ENCODE measurements at regions not wholly inside any gene's neighbourhood (a gene's known extent, or its start where the extent isn't known, plus 50 kb on each side); places are given as distances from the start of the nearest gene placed in this dataset.

GRCh38 chr5:57033103-57033502 is 81.2 kb upstream of the MIER3 start:
- no peak for DNase-seq
- H3K27ac ChIP-seq, result no peak overlapping the region
- TF ChIP-seq POLR2A (IDR thresholded peaks at IDR 0.05), result no peak
- TF ChIP-seq CTCF (IDR thresholded peaks at IDR 0.05), result no peak
- H3K36me3 ChIP-seq (ENCODE audit: low read depth, missing control alignments), result no peaks in the 10 kb centered on the region
- intact Hi-C loops (cut with DNase I; ENCODE audit: low total_unique reads), result no loop called here
- no peaks in the 10 kb centered on the region for H3K4me1 ChIP-seq
- H3K27me3 ChIP-seq, result no peaks in the 10 kb centered on the region
- H3K9me3 ChIP-seq, result no peaks in the 10 kb centered on the region
- H3K4me3 ChIP-seq, result no peak overlapping the region

GRCh38 chr5:57033503-57033902 is 81.6 kb upstream of the MIER3 start:
- H3K27me3 ChIP-seq, result no peaks in the 10 kb centered on the region
- intact Hi-C loops (cut with DNase I; ENCODE audit: low total_unique reads), result no loop called here
- no peak for TF ChIP-seq CTCF (IDR thresholded peaks at IDR 0.05)
- no peak for TF ChIP-seq POLR2A (IDR thresholded peaks at IDR 0.05)
- DNase-seq, result no peak
- WGBS, 2 donors, result 69 to 79% methylated on average over 2 of the region's 2 CpGs
- no peak overlapping the region for H3K4me3 ChIP-seq
- no peaks in the 10 kb centered on the region for H3K4me1 ChIP-seq
- no peak overlapping the region for H3K27ac ChIP-seq
- H3K9me3 ChIP-seq, result no peaks in the 10 kb centered on the region
- no peaks in the 10 kb centered on the region for H3K36me3 ChIP-seq (ENCODE audit: low read depth, missing control alignments)

- Histone ChIP-seq H3K4me1 (no peaks in the 10 kb centered on the region), H3K27ac (no peak overlapping the region), H3K9me3 (no peaks in the 10 kb centered on the region), H3K4me3 (no peak overlapping the region), H3K27me3 (no peaks in the 10 kb centered on the region), H3K36me3 (ENCODE audit: low read depth, missing control alignments) (no peaks in the 10 kb centered on the region)
- no peak for DNase-seq
- TF ChIP-seq CTCF (IDR thresholded peaks at IDR 0.05), result no peak
- TF ChIP-seq POLR2A (IDR thresholded peaks at IDR 0.05), result no peak
- 83 to 91% methylated on average over 5 of the region's 5 CpGs for WGBS, 2 donors
- intact Hi-C loops (cut with DNase I; ENCODE audit: low total_unique reads), result no loop called here
Observed at GRCh38 chr5:57034201-57034916, 82.4 kb upstream of the MIER3 start.

GRCh38 chr5:57035955-57036354 is 84.0 kb upstream of the MIER3 start:
- no peak for DNase-seq
- Histone ChIP-seq H3K4me3 (no peak overlapping the region), H3K9me3 (no peaks in the 10 kb centered on the region), H3K4me1 (no peaks in the 10 kb centered on the region), H3K27me3 (no peaks in the 10 kb centered on the region), H3K36me3 (ENCODE audit: low read depth, missing control alignments) (no peaks in the 10 kb centered on the region), H3K27ac (no peak overlapping the region)
- intact Hi-C loops (cut with DNase I; ENCODE audit: low total_unique reads), result no loop called here
- 69 to 76% methylated on average over 3 of the region's 3 CpGs for WGBS, 2 donors
- TF ChIP-seq CTCF (IDR thresholded peaks at IDR 0.05) (no peak), POLR2A (IDR thresholded peaks at IDR 0.05) (no peak)

GRCh38 chr5:57036761-57037160 is 84.8 kb upstream of the MIER3 start:
- no peaks in the 10 kb centered on the region for H3K9me3 ChIP-seq
- TF ChIP-seq POLR2A (IDR thresholded peaks at IDR 0.05) (no peak), CTCF (IDR thresholded peaks at IDR 0.05) (no peak)
- no peak overlapping the region for H3K27ac ChIP-seq
- H3K36me3 ChIP-seq (ENCODE audit: low read depth, missing control alignments), result no peaks in the 10 kb centered on the region
- intact Hi-C loops (cut with DNase I; ENCODE audit: low total_unique reads), result no loop called here
- no peaks in the 10 kb centered on the region for H3K4me1 ChIP-seq
- no peak overlapping the region for H3K4me3 ChIP-seq
- no peak for DNase-seq
- WGBS, 2 donors, result 86 to 92% methylated on average over 3 of the region's 3 CpGs
- no peaks in the 10 kb centered on the region for H3K27me3 ChIP-seq
